GM19438 (cell line): ENCODE measurements at regions not wholly inside any gene's neighbourhood (a gene's known extent, or its start where the extent isn't known, plus 50 kb on each side); places are given as distances from the start of the nearest gene placed in this dataset.
"Not testable (repeated sequence)": the region's sequence is repeated elsewhere in the genome, so short reads cannot be mapped to it uniquely, and the experiment has no call there.

Experiments used
- ATAC-seq: cut with Tn5 transposase; IDR thresholded peaks from one replicate; pipeline ENCODE4 v1.9.1; 2021; ENCODE audit warnings: low read depth; ENCODE audit not compliant: unreplicated experiment

- ATAC-seq, result no peak
These were observed 706.6 kb upstream of the ACO1 start for GRCh38 chr9:31677877-31678276.

GRCh38 chr9:31683116-31683515 is 701.3 kb upstream of the ACO1 start:
- no peak for ATAC-seq

GRCh38 chr9:31697956-31698355 is 686.5 kb upstream of the ACO1 start:
- ATAC-seq, result no peak

GRCh38 chr9:31699836-31700235 is 684.6 kb upstream of the ACO1 start:
- ATAC-seq, result no peak

- ATAC-seq, result no peak
These were observed 684.0 kb upstream of the ACO1 start for GRCh38 chr9:31700252-31701045.

- ATAC-seq, result no peak
These were observed 681.5 kb upstream of the ACO1 start for GRCh38 chr9:31702957-31703356.

GRCh38 chr9:31715250-31715649 is 669.2 kb upstream of the ACO1 start:
- ATAC-seq, result no peak

- ATAC-seq, result no peak
These were observed 665.2 kb upstream of the ACO1 start for GRCh38 chr9:31719262-31719661.

- no peak for ATAC-seq
These were observed 654.0 kb upstream of the ACO1 start for GRCh38 chr9:31730398-31730797.

GRCh38 chr9:31733166-31733565 is 651.3 kb upstream of the ACO1 start:
- no peak for ATAC-seq

- no peak for ATAC-seq
These were observed 647.8 kb upstream of the ACO1 start for GRCh38 chr9:31736581-31737179.

GRCh38 chr9:31740705-31741104 is 643.7 kb upstream of the ACO1 start:
- no peak for ATAC-seq

- ATAC-seq, result no peak
These were observed 639.9 kb upstream of the ACO1 start for GRCh38 chr9:31744589-31744988.

GRCh38 chr9:31745468-31745867 is 639.0 kb upstream of the ACO1 start:
- ATAC-seq, result no peak

GRCh38 chr9:31745886-31746285 is 638.6 kb upstream of the ACO1 start:
- no peak for ATAC-seq

GRCh38 chr9:31753756-31754155 is 630.7 kb upstream of the ACO1 start:
- no peak for ATAC-seq

- no peak for ATAC-seq
These were observed 624.7 kb upstream of the ACO1 start for GRCh38 chr9:31759703-31760102.

- not testable (repeated sequence) for ATAC-seq
These were observed 610.4 kb upstream of the ACO1 start for GRCh38 chr9:31774021-31774420.

GRCh38 chr9:31774571-31774970 is 609.9 kb upstream of the ACO1 start:
- ATAC-seq, result no peak

GRCh38 chr9:31776471-31776870 is 608.0 kb upstream of the ACO1 start:
- no peak for ATAC-seq

GRCh38 chr9:31783491-31783890 is 601.0 kb upstream of the ACO1 start:
- no peak for ATAC-seq

GRCh38 chr9:31790720-31791119 is 593.7 kb upstream of the ACO1 start:
- no peak for ATAC-seq
